Right lobe of liver (tissue), 6 donors: ENCODE measurements at regions not wholly inside any gene's neighbourhood (a gene's known extent, or its start where the extent isn't known, plus 50 kb on each side); places are given as distances from the start of the nearest gene placed in this dataset.

ENCODE experiments used
- ATAC-seq, 4 donors: fragments of 200-7000 bp; cut with Tn5 transposase; one replicate each; pipeline ENCODE4 v1.9.1; 2020; ENCODE audit warnings: mild to moderate bottlenecking in 4 of 4, moderate library complexity in 4 of 4
- DNase-seq, 3 donors: peaks; one replicate each; pipeline ENCODE4 v3.0.0-alpha.2; 2020
- H3K27ac ChIP-seq, 3 donors: fragments of 200-600 bp; one replicate each; pipeline ENCODE4 v1.8.0; 2022
- H3K27me3 ChIP-seq, 2 donors: fragments of 200-600 bp; one replicate each; pipeline ENCODE4 v1.8.0; 2022
- H3K36me3 ChIP-seq, 4 donors: fragments of 200-600 bp; sonication (generic) in 1 of 4; one replicate each; pipeline versions ENCODE4 v1.5.1 to v1.8.0; 2017 to 2022; ENCODE audit warnings: control low read depth in 1 of 4
- H3K4me1 ChIP-seq, 4 donors: fragments of 200-600 bp; sonication (generic) in 1 of 4; one replicate each; pipeline versions ENCODE4 v1.5.1 to v1.8.0; 2017 to 2022; ENCODE audit warnings: control low read depth in 1 of 4
- H3K4me3 ChIP-seq, 3 donors: fragments of 200-600 bp; one replicate each; pipeline ENCODE4 v1.8.0; 2022
- H3K9me3 ChIP-seq, 4 donors: fragments of 200-600 bp; sonication (generic) in 1 of 4; one replicate each; pipeline versions ENCODE4 v1.5.1 to v1.8.0; 2017 to 2022; ENCODE audit warnings: control low read depth in 1 of 4
- POLR2A ChIP-seq: fragments of 450-650 bp; IDR thresholded peaks from one replicate; pipeline ENCODE4 v1.6.1; 2017; ENCODE audit warnings: antibody characterized with exemption, mild to moderate bottlenecking
- WGBS: methylation state at CpG from one replicate; pipeline ENCODE4 v1.1.6; 2018; ENCODE audit warnings: low coverage, low lambda C conversion rate; ENCODE audit not compliant: insufficient coverage; ENCODE audit errors: missing lambda C conversion rate; 5-methylcytosine and 5-hydroxymethylcytosine counted together
- intact Hi-C, 2 donors: fragments of 100-400 bp; cut with DNase I; formaldehyde crosslinking; loops; one replicate each; pipeline versions ENCODE4 v1.11.2 to v1.14.1; 2022
- TF ChIP-seq, protein P1 (sequence below), 4 donors: fragments of 200-600 bp in 3 of 4; fragments of 450-650 bp in 1 of 4; IDR thresholded peaks; one replicate each; pipeline versions ENCODE4 v1.5.1 to v1.8.0; 2016 to 2022; ENCODE audit warnings: antibody characterized with exemption in 4 of 4, mild to moderate bottlenecking in 2 of 4
- donor health status: DM: no; HTN: yes; CAD: no.
- donor health status: DM: no; HTN: no; CAD: no.
- donor health status: DM: no; HTN: no; CAD: no.
- donor health status: DM: no; HTN: yes; CAD: no.
- donor health status: DM: no; HTN: yes; CAD: no.

DNA sequence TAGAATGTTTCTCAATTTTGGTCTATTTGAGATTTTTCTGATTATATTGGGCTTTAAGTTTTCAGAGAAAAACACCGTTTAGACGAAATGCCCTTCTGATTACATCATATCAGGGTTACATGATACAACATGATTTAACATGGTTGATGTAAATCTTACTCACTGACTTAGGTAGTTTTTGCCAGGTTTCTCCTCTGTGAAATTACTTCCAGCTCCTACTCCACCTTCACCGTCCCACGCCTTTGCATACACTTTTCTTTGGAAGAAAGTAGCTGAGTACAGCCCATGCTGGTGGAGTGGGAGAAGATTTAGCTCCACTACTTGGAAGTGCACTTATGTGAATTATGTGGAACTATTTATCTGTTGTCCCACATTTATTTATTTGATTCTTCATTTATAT lies 433.2 kb upstream of the KLHL1 start:
- Histone ChIP-seq H3K27me3 (no peaks in the 10 kb centered on the region), H3K27ac (no peak overlapping the region), H3K4me1 (no peaks in the 10 kb centered on the region), H3K4me3 (no peak overlapping the region), H3K9me3 (no peaks in the 10 kb centered on the region), H3K36me3 (no peaks in the 10 kb centered on the region)
- DNase-seq = no peak
- no peak for ATAC-seq
- TF ChIP-seq, protein P1, sequence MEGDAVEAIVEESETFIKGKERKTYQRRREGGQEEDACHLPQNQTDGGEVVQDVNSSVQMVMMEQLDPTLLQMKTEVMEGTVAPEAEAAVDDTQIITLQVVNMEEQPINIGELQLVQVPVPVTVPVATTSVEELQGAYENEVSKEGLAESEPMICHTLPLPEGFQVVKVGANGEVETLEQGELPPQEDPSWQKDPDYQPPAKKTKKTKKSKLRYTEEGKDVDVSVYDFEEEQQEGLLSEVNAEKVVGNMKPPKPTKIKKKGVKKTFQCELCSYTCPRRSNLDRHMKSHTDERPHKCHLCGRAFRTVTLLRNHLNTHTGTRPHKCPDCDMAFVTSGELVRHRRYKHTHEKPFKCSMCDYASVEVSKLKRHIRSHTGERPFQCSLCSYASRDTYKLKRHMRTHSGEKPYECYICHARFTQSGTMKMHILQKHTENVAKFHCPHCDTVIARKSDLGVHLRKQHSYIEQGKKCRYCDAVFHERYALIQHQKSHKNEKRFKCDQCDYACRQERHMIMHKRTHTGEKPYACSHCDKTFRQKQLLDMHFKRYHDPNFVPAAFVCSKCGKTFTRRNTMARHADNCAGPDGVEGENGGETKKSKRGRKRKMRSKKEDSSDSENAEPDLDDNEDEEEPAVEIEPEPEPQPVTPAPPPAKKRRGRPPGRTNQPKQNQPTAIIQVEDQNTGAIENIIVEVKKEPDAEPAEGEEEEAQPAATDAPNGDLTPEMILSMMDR (IDR thresholded peaks at IDR 0.05) = no peak
- no peak for TF ChIP-seq POLR2A
- intact Hi-C loops = no loop called here
- 64% methylated on average over 4 of the region's 4 CpGs for WGBS

DNA sequence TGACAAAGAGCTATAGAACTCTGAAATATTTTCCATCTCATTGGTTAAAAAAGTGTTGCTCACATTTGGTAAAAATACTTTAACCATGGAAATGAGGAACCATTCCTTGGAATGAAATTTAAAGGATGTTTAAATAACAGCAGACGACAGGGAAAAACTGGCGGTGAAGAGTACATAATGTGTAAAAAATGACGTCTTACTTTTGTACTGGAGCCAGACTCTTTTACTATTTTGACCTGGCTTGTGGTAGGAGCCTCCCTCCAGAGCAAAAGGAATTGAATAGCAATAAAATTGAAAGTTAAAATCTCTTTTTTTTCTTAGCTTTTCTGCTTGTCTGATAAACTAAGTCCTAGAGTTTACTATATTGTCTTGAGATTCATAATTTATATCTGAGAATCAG lies 426.2 kb upstream of the KLHL1 start:
- 72% methylated on average over 3 of the region's 3 CpGs for WGBS
- H3K4me1 ChIP-seq = no peaks in the 10 kb centered on the region
- ATAC-seq = no peak

DNA sequence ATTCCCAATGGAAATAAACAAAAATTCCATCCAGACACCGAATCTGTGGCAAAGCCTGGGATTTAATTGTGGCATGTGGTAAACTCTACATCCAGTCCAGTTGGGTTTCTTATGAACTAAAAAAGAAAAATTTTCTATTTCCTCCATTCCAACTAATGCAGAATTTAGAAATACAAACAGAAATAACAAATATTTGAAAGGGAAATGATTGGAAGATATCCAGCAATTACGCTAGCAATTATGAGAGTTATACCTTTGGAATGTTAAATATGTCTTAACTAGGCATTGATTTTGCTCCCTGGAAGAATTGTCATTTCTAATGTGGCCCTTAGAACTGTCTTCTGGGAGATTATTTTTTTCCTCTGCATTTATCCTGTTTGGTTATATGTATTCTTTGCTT lies 421.4 kb upstream of the KLHL1 start:
- Histone ChIP-seq H3K36me3 (no peaks in the 10 kb centered on the region), H3K27ac (no peak overlapping the region), H3K9me3 (no peaks in the 10 kb centered on the region), H3K4me1 (no peaks in the 10 kb centered on the region), H3K4me3 (no peak overlapping the region), H3K27me3 (no peaks in the 10 kb centered on the region)
- WGBS = 56% methylated on average over 2 of the region's 2 CpGs
- TF ChIP-seq POLR2A = no peak
- TF ChIP-seq, protein P1 (IDR thresholded peaks at IDR 0.05) = no peak
- no peak for ATAC-seq
- intact Hi-C loops = no loop called here
- DNase-seq = no peak

More for the DNA sequence above, 426.2 kb upstream of the KLHL1 start:
- Histone ChIP-seq H3K27ac (no peak overlapping the region), H3K36me3 (no peaks in the 10 kb centered on the region), H3K9me3 (no peaks in the 10 kb centered on the region), H3K27me3 (no peaks in the 10 kb centered on the region), H3K4me3 (no peak overlapping the region)
- no peak for TF ChIP-seq POLR2A
- TF ChIP-seq, protein P1 (IDR thresholded peaks at IDR 0.05) = no peak
- intact Hi-C loops = no loop called here
- DNase-seq = no peak

DNA sequence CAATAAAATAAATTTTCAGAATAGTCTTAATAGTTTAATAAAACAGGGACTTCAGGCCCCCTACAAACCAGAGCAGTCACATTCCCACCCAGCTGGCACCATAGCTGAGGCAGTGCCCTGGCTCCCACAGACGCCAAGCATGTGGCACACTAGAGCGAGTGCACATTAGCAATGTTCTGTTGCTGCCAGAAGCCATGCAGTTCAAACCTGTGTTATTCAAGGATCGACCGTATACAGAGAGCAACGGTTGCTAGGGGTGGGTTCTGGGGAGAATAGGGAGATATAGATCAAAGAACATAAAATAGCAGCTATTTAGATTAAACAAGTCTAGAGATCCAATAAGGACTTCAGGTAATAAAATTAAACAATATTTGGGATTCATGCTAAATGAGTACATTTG lies 419.3 kb upstream of the KLHL1 start:
- H3K9me3 ChIP-seq = no peaks in the 10 kb centered on the region
- TF ChIP-seq, protein P1 (IDR thresholded peaks at IDR 0.05) = no peak
- no peak for TF ChIP-seq POLR2A
- no peak for DNase-seq
- H3K27me3 ChIP-seq = no peaks in the 10 kb centered on the region
- WGBS = 86% methylated on average over 5 of the region's 5 CpGs
- intact Hi-C loops = no loop called here
- no peaks in the 10 kb centered on the region for H3K36me3 ChIP-seq
- no peak for ATAC-seq
- no peak overlapping the region for H3K4me3 ChIP-seq
- H3K27ac ChIP-seq = no peak overlapping the region
- H3K4me1 ChIP-seq = no peaks in the 10 kb centered on the region

DNA sequence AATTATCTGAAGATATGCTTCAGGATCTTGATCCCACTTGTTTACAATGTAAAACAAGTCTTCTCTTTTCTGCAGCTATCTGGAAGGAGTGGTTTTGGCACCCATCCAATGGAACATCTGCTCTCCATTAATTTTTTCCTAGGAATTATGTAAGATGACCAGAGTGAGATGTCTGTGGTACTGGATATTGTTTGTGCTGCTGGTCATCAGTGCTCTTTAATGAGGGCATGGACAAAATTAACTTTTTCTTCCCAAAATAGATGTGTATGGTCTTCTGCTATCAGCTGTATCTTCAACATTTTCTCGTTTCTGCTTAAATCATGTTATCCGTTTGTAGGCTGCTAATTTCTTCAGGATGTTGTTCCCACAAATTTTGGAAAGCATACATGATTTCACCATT lies 415.4 kb upstream of the KLHL1 start:
- H3K27ac ChIP-seq = no peak overlapping the region
- H3K36me3 ChIP-seq = no peaks in the 10 kb centered on the region
- H3K9me3 ChIP-seq = no peaks in the 10 kb centered on the region
- no peak overlapping the region for H3K4me3 ChIP-seq
- intact Hi-C loops = no loop called here
- DNase-seq = no peak
- ATAC-seq = no peak
- TF ChIP-seq POLR2A = no peak
- TF ChIP-seq, protein P1 (IDR thresholded peaks at IDR 0.05) = no peak
- H3K27me3 ChIP-seq = no peaks in the 10 kb centered on the region
- WGBS = 43% methylated on average over 2 of the region's 2 CpGs
- H3K4me1 ChIP-seq = no peaks in the 10 kb centered on the region
